HEK293 (cell line): ENCODE measurements at regions not wholly inside any gene's neighbourhood (a gene's known extent, or its start where the extent isn't known, plus 50 kb on each side); places are given as distances from the start of the nearest gene placed in this dataset.

Source experiments
- CTCF ChIA-PET: fragments of 350-600 bp; formaldehyde crosslinking; extraction: SDS; loops from one replicate; lab custom pipeline; 2021; ENCODE audit warnings: antibody characterized with exemption; lab: Yijun Ruan, JAX
- POLR2A ChIA-PET: fragments of 300-600 bp; formaldehyde crosslinking; extraction: SDS; loops from one replicate; lab custom pipeline; 2020; ENCODE audit warnings: antibody characterized with exemption, inconsistent platforms; lab: Yijun Ruan, JAX
- H3K27ac ChIP-seq: fragments of 200-500 bp; sonication (Bioruptor generic); 2 replicates; pipeline ENCODE4 v1.5.1; 2014; ENCODE audit warnings: low read depth, low read length, control low read depth, inconsistent platforms; ENCODE audit errors: extremely low read depth
- H3K36me3 ChIP-seq, 2 experiments: fragments of 200-500 bp in 1 of 2; sonication (Bioruptor generic) in 1 of 2; 1 replicate in 1 of 2; 2 replicates in 1 of 2; pipeline ENCODE4 v1.5.1; 2014 to 2017; ENCODE audit warnings: inconsistent platforms in 2 of 2, low read length in 2 of 2; ENCODE audit not compliant: control insufficient read depth in 2 of 2, insufficient read depth in 1 of 2
- H3K4me1 ChIP-seq: fragments of 200-500 bp; sonication (Bioruptor generic); 2 replicates; pipeline ENCODE4 v1.5.1; 2014; ENCODE audit warnings: mild to moderate bottlenecking, low read length, inconsistent platforms; ENCODE audit not compliant: control insufficient read depth, insufficient read depth
- H3K4me3 ChIP-seq: 2 replicates; pipeline ENCODE4 v1.5.1; 2011; ENCODE audit warnings: low read depth, mild to moderate bottlenecking, control low read depth, low read length, moderate library complexity
- H3K9me3 ChIP-seq: fragments of 200-500 bp; sonication (Bioruptor generic); 2 replicates; pipeline ENCODE4 v1.5.1; 2014; ENCODE audit warnings: low read depth, low read length, inconsistent platforms; ENCODE audit not compliant: control insufficient read depth, insufficient read depth
- EGR2 ChIP-seq: fragments of 450-650 bp; formaldehyde crosslinking; IDR thresholded peaks from 2 replicates; pipeline ENCODE4 v1.5.1; 2016; ENCODE audit warnings: low read depth, missing biosample characterization, missing genetic modification characterization
- GFI1B ChIP-seq: fragments of 450-650 bp; formaldehyde crosslinking; IDR thresholded peaks from 2 replicates; pipeline ENCODE4 v1.5.1; 2016; ENCODE audit warnings: missing biosample characterization, missing genetic modification characterization
- IKZF3 ChIP-seq: fragments of 450-650 bp; IDR thresholded peaks from 2 replicates; pipeline ENCODE4 v1.5.0; 2018; ENCODE audit warnings: missing biosample characterization, mild to moderate bottlenecking, missing genetic modification characterization, moderate library complexity
- YY2 ChIP-seq: fragments of 450-650 bp; formaldehyde crosslinking; IDR thresholded peaks from 2 replicates; pipeline ENCODE4 v1.5.1; 2016; ENCODE audit warnings: missing biosample characterization, missing genetic modification characterization
- ZFP37 ChIP-seq: fragments of 450-650 bp; formaldehyde crosslinking; IDR thresholded peaks from 2 replicates; pipeline ENCODE4 v1.5.1; 2016; ENCODE audit warnings: missing biosample characterization, missing genetic modification characterization
- ZFP41 ChIP-seq: fragments of 450-650 bp; formaldehyde crosslinking; IDR thresholded peaks from 2 replicates; pipeline ENCODE4 v1.5.1; 2016; ENCODE audit warnings: missing biosample characterization, missing genetic modification characterization, borderline replicate concordance
- ZNF114 ChIP-seq: fragments of 450-650 bp; formaldehyde crosslinking; IDR thresholded peaks from 2 replicates; pipeline ENCODE4 v1.5.0; 2017; ENCODE audit warnings: missing biosample characterization, missing genetic modification characterization
- ZNF18 ChIP-seq: fragments of 450-650 bp; formaldehyde crosslinking; IDR thresholded peaks from 2 replicates; pipeline ENCODE4 v1.5.1; 2016; ENCODE audit warnings: missing biosample characterization, missing genetic modification characterization
- ZNF184 ChIP-seq: fragments of 450-650 bp; IDR thresholded peaks from 2 replicates; pipeline ENCODE4 v1.5.1; 2018; ENCODE audit warnings: missing biosample characterization, mild to moderate bottlenecking, missing genetic modification characterization
- ZNF266 ChIP-seq: fragments of 450-650 bp; formaldehyde crosslinking; IDR thresholded peaks from 2 replicates; pipeline ENCODE4 v1.5.1; 2016; ENCODE audit warnings: missing biosample characterization, missing genetic modification characterization, low read depth
- ZNF362 ChIP-seq: fragments of 450-650 bp; formaldehyde crosslinking; IDR thresholded peaks from 2 replicates; pipeline ENCODE4 v1.5.1; 2016; ENCODE audit warnings: missing biosample characterization, missing genetic modification characterization
- ZNF404 ChIP-seq: fragments of 450-650 bp; formaldehyde crosslinking; IDR thresholded peaks from 2 replicates; pipeline ENCODE4 v1.5.1; 2017; ENCODE audit warnings: missing biosample characterization, missing genetic modification characterization
- ZNF501 ChIP-seq: fragments of 450-650 bp; formaldehyde crosslinking; IDR thresholded peaks from 2 replicates; pipeline ENCODE4 v1.5.1; 2016; ENCODE audit warnings: missing biosample characterization, missing genetic modification characterization
- ZNF514 ChIP-seq: fragments of 450-650 bp; formaldehyde crosslinking; IDR thresholded peaks from 2 replicates; pipeline ENCODE4 v1.5.1; 2016; ENCODE audit warnings: missing biosample characterization, missing genetic modification characterization
- ZNF561 ChIP-seq: fragments of 450-650 bp; IDR thresholded peaks from 2 replicates; pipeline ENCODE4 v1.5.1; 2018; ENCODE audit warnings: missing biosample characterization, missing genetic modification characterization, borderline replicate concordance
- ZNF626 ChIP-seq: fragments of 450-650 bp; sonication (Bioruptor Pico); formaldehyde crosslinking; IDR thresholded peaks from 2 replicates; pipeline ENCODE4 v1.5.1; 2018; ENCODE audit warnings: missing biosample characterization, missing genetic modification characterization, inconsistent platforms
- ZNF777 ChIP-seq: fragments of 450-650 bp; formaldehyde crosslinking; IDR thresholded peaks from 2 replicates; pipeline ENCODE4 v1.5.1; 2017; ENCODE audit warnings: missing biosample characterization, missing genetic modification characterization, borderline replicate concordance
- TF ChIP-seq, protein P1 (sequence below): fragments of 450-650 bp; formaldehyde crosslinking; IDR thresholded peaks from 2 replicates; pipeline ENCODE4 v1.5.1; 2016; ENCODE audit warnings: missing biosample characterization, missing genetic modification characterization

DNA sequence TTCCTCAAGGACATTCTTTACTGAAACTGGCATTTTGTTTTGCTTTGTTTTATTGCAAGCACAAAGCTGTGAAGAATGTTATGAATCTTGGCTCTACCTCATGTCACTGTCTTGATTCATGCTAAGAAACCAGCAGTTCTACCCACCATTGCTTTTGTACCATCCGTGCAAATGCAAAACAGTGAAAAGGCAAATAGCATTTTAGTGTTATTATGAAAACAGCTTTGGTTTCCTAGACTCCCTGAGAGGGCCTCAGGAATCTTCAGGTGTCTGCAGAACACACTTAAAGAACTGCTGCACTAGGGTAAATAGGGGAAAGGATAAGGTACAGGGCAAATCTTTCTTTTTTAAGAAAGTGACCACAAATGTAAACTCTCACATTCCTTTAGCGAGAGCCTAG, 318.9 kb downstream of the AHR start:
- Histone ChIP-seq H3K9me3 (no peaks in the 10 kb centered on the region), H3K4me3 (no peak overlapping the region), H3K27ac (no peak overlapping the region), H3K36me3 (no peaks in the 10 kb centered on the region), H3K4me1 (no peaks in the 10 kb centered on the region)
- TF ChIP-seq ZNF404 (tag by site-specific recombination) = no peak
- TF ChIP-seq ZFP41 (tag by site-specific recombination) = no peak
- no peak for TF ChIP-seq ZNF514 (tag by site-specific recombination)
- no peak for TF ChIP-seq ZNF626 (tag by site-specific recombination)
- no peak for TF ChIP-seq ZNF266 (tag by site-specific recombination)
- TF ChIP-seq, protein P1, sequence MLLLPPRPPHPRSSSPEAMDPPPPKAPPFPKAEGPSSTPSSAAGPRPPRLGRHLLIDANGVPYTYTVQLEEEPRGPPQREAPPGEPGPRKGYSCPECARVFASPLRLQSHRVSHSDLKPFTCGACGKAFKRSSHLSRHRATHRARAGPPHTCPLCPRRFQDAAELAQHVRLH = no peak
- no peak for TF ChIP-seq ZNF561 (tag by site-specific recombination)
- no peak for TF ChIP-seq ZNF777 (tag by site-specific recombination)
- TF ChIP-seq ZNF184 = no peak
- no peak for TF ChIP-seq IKZF3
- TF ChIP-seq ZNF114 = no peak
- no peak for TF ChIP-seq EGR2
- TF ChIP-seq ZFP37 = no peak
- TF ChIP-seq ZNF362 (tag by site-specific recombination) = no peak
- ChIA-PET POLR2A (no interaction called here), CTCF (no interaction called here)

GRCh38 chr7:17617857-17618651, 319.6 kb downstream of the AHR start:
- TF ChIP-seq ZNF114 = no peak
- no peak overlapping the region for H3K4me3 ChIP-seq
- no peaks in the 10 kb centered on the region for H3K4me1 ChIP-seq
- H3K36me3 ChIP-seq = no peaks in the 10 kb centered on the region
- H3K9me3 ChIP-seq = no peaks in the 10 kb centered on the region
- ChIA-PET CTCF (interaction anchor here (0.8 to 1.0 kb wide), 2 partner anchors 16 to 24 kb away, joined by 3 to 4 read pairs; no protein-coding TSS in a partner anchor), POLR2A (no interaction called here)
- H3K27ac ChIP-seq = no peak overlapping the region

DNA sequence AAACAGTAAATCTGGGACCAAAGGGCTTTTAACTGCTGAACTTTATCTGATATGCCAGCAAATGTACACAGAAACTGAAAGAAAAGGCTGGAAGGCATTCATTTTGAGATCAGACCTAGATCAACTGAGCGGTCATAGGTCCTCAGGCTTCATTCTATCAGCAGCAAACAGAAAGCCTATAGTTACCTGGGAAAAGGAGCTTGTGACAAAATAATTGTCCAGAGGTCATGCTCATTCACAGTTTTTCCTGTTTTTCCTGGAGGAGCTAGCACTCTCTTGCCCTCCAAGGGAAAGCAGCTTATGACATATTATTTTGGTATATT, 320.2 kb downstream of the AHR start:
- H3K4me1 ChIP-seq = no peaks in the 10 kb centered on the region; the same call in 1 of the 2 replicates
- ChIA-PET POLR2A (no interaction called here), CTCF (interaction anchor here (0.8 to 1.0 kb wide), 2 partner anchors 16 to 23 kb away, joined by 3 to 4 read pairs; no protein-coding TSS in a partner anchor)
- H3K36me3 ChIP-seq = no peaks in the 10 kb centered on the region
- H3K4me3 ChIP-seq = no peak overlapping the region
- H3K9me3 ChIP-seq = no peaks in the 10 kb centered on the region
- H3K27ac ChIP-seq = no peak overlapping the region
- no peak for TF ChIP-seq YY2
- TF ChIP-seq GFI1B (tag by site-specific recombination) = no peak
- TF ChIP-seq ZNF501 (tag by site-specific recombination) = no peak
- no peak for TF ChIP-seq ZNF18 (tag by site-specific recombination)
